Bronchial epithelial cell (primary cell): ENCODE measurements at regions not wholly inside any gene's neighbourhood (a gene's known extent, or its start where the extent isn't known, plus 50 kb on each side); places are given as distances from the start of the nearest gene placed in this dataset.
"Not testable (repeated sequence)": the region's sequence is repeated elsewhere in the genome, so short reads cannot be mapped to it uniquely, and the experiment has no call there.

Source experiments
- DNase-seq: peaks from one replicate; pipeline ENCODE4 v3.0.0-alpha.2; 2010; ENCODE audit warnings: low read depth
- FAIRE-seq: peaks from 2 replicates; lab custom pipeline; 2011; peaks lifted over from hg19 to GRCh38; lab: Jason Lieb, UNC
- H3K27me3 ChIP-seq: 2 replicates; pipeline ENCODE4 v1.5.1; 2011; ENCODE audit warnings: low read length; ENCODE audit not compliant: control insufficient read depth, insufficient read depth
- H3K36me3 ChIP-seq: 2 replicates; pipeline ENCODE4 v1.5.1; 2011; ENCODE audit warnings: low read length; ENCODE audit not compliant: control insufficient read depth, insufficient read depth
- H3K4me3 ChIP-seq: 2 replicates; pipeline ENCODE4 v1.5.1; 2011; ENCODE audit warnings: mild to moderate bottlenecking, low read depth, low read length, control low read depth
- TF ChIP-seq, protein P1 (sequence below): IDR thresholded peaks from 2 replicates; pipeline ENCODE4 v1.5.1; 2011; ENCODE audit warnings: mild to moderate bottlenecking, moderate library complexity, low read length, control low read depth, inconsistent platforms; ENCODE audit not compliant: insufficient read depth, severe bottlenecking

DNA sequence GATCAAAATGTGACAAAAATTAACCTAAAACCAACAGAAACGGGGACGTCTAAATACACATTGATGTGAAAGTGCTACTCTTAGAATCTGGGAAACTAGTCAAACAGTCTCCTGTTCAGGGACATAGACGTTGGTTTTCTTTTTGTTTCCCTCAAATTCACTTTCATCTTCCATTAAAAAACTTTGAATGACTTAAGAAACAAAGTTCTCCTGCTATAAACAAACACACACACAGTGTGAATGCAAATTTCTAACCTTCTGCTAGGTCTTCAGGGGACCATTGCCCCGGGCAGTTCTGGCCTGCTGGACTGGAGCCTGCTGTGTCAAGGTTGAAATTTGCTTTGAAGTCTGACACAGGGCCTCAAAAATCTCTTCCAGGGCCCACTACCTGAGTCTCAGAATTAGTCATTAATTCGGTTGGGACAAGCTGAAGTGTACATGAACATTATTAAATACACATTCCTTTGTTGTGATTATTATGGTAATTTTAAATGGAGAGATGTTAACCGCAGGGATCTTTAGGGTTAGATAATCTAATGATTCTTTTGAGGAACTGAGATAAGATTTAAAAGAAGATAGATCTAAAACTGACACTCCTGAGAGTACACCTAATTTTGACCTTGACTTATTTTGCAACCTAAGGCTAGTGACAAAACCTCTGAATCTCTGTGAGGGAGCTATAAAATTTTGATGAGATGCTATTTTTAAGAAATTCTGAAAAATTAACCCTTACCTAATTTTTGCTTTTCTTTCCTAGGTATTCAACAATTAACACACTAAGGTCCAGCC is 1260.4 kb downstream of the ROBO1 start:
- FAIRE-seq = no peak
- TF ChIP-seq, protein P1, sequence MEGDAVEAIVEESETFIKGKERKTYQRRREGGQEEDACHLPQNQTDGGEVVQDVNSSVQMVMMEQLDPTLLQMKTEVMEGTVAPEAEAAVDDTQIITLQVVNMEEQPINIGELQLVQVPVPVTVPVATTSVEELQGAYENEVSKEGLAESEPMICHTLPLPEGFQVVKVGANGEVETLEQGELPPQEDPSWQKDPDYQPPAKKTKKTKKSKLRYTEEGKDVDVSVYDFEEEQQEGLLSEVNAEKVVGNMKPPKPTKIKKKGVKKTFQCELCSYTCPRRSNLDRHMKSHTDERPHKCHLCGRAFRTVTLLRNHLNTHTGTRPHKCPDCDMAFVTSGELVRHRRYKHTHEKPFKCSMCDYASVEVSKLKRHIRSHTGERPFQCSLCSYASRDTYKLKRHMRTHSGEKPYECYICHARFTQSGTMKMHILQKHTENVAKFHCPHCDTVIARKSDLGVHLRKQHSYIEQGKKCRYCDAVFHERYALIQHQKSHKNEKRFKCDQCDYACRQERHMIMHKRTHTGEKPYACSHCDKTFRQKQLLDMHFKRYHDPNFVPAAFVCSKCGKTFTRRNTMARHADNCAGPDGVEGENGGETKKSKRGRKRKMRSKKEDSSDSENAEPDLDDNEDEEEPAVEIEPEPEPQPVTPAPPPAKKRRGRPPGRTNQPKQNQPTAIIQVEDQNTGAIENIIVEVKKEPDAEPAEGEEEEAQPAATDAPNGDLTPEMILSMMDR = no peak
- no peak overlapping the region for H3K4me3 ChIP-seq

DNA sequence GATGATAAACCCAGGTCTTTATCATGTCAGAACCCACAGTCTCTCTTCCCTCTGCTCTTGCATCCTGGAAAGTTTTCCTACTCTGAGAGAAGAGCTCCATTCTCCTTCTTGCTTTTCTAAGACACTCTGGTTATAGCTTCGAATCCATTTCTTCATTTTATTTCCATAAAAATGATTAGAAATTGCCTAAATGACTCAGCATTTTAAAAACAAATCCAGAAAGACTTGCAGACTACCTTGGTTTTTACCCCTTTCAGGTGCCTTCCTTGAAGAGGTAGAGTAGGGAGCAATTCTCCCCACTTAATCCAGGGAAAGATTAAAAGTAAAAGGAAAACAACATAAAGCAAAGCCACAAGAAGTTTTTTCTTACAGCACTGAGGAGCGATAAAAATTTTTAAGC is 1256.0 kb downstream of the ROBO1 start:
- FAIRE-seq = no peak
- Histone ChIP-seq H3K36me3 (no peaks in the 10 kb centered on the region), H3K27me3 (no peaks in the 10 kb centered on the region), H3K4me3 (no peak overlapping the region)
- DNase-seq = no peak
- TF ChIP-seq, protein P1 = no peak

More for the DNA sequence above, 1260.4 kb downstream of the ROBO1 start:
- Histone ChIP-seq H3K27me3 (no peaks in the 10 kb centered on the region), H3K36me3 (no peaks in the 10 kb centered on the region)
- DNase-seq = peak; percentile 88

DNA sequence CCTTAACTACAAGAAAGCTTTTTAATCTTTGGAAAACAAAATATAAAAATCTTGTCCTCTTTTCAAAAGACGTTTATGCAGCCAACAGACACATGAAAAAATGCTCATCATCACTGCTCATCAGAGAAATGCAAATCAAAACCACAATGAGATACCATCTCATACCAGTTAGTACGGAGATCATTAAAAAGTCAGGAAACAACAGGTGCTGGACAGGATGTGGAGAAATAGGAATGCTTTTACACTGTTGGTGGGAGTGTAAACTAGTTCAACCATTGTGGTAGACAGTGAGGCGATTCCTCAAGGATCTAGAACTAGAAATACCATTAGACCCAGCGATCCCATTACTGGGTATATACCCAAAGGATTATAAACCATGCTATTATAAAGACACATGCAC is 1255.0 kb downstream of the ROBO1 start:
- not testable (repeated sequence) for DNase-seq, H3K27me3 ChIP-seq, FAIRE-seq

DNA sequence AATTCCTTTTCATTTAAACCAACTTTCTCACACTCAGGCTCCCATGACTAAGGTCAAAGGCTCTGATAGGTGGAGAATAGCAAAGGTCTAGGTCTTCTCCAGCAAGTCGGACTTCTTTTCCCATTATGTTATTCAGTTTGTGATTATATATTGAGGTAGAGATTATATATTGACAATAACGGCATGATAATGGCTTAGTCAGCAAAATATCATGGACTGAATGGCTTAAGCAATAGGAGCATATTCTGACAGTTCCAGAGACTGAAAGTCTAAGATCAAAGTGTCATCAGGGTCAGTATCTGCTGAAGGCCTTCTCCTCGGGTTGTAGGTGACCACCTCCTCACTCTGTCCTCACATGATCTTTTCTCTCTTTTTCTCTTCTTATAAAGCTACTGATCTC is 1251.4 kb downstream of the ROBO1 start:
- H3K27me3 ChIP-seq = no peaks in the 10 kb centered on the region
- DNase-seq = no peak
- no peaks in the 10 kb centered on the region for H3K36me3 ChIP-seq
- TF ChIP-seq, protein P1 = no peak
- no peak for FAIRE-seq
- H3K4me3 ChIP-seq = no peak overlapping the region

More for the DNA sequence above, 1255.0 kb downstream of the ROBO1 start:
- H3K4me3 ChIP-seq, H3K36me3 ChIP-seq: not testable (repeated sequence)

DNA sequence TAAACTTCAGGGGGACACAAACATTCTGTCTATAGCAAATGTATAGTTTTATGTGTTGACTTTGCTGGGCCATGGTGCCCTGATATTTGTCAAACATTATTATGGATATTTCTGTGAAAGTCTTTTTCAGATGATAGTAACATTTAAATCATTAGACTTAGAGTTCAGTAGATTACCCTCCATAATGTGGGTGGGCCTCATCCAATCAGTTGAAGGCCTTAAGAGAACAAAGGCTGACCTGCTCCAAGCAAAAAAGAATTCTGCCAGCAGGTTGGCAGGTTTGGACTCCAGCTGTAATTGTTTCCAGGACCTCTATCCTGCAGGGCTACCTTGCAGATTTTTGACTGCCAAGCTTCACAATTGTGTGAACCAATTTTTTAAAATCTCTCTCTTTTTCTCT is 1250.9 kb downstream of the ROBO1 start:
- DNase-seq (no peak), FAIRE-seq (no peak)
- H3K27me3 ChIP-seq = no peaks in the 10 kb centered on the region
- H3K36me3 ChIP-seq = no peaks in the 10 kb centered on the region
- H3K4me3 ChIP-seq = no peak overlapping the region
- TF ChIP-seq, protein P1 = no peak

DNA sequence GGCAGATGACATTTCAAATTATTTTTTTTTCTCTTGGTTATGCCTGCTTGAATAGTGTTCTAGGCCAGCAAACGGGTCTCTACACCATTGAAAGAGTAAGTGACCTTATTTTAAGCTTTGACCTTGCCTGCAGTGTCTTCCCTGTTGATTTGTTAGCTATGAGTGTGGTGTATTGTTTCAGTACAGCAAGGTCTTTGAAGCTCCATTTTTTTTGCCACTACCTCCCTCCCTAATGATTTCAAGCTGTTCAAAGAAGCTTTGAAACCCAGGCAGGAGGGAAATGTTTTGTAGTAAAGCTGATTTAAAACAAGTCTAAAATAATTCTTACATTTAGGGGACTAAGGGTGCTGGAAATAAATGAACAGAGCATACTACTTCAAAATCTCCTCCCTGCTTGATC is 1249.8 kb downstream of the ROBO1 start:
- FAIRE-seq (no peak), DNase-seq (no peak)

More for the DNA sequence above, 1249.8 kb downstream of the ROBO1 start:
- Histone ChIP-seq H3K4me3 (no peak overlapping the region), H3K27me3 (no peaks in the 10 kb centered on the region), H3K36me3 (no peaks in the 10 kb centered on the region)
- TF ChIP-seq, protein P1 = no peak
